GM12874 (cell line): ENCODE measurements at regions not wholly inside any gene's neighbourhood (a gene's known extent, or its start where the extent isn't known, plus 50 kb on each side); places are given as distances from the start of the nearest gene placed in this dataset.

Source experiments
- CTCF ChIP-seq: IDR thresholded peaks from 2 replicates; pipeline ENCODE4 v1.5.1; 2011; ENCODE audit warnings: low read depth, mild to moderate bottlenecking, control low read depth, low read length, moderate library complexity; ENCODE audit not compliant: insufficient read depth

DNA sequence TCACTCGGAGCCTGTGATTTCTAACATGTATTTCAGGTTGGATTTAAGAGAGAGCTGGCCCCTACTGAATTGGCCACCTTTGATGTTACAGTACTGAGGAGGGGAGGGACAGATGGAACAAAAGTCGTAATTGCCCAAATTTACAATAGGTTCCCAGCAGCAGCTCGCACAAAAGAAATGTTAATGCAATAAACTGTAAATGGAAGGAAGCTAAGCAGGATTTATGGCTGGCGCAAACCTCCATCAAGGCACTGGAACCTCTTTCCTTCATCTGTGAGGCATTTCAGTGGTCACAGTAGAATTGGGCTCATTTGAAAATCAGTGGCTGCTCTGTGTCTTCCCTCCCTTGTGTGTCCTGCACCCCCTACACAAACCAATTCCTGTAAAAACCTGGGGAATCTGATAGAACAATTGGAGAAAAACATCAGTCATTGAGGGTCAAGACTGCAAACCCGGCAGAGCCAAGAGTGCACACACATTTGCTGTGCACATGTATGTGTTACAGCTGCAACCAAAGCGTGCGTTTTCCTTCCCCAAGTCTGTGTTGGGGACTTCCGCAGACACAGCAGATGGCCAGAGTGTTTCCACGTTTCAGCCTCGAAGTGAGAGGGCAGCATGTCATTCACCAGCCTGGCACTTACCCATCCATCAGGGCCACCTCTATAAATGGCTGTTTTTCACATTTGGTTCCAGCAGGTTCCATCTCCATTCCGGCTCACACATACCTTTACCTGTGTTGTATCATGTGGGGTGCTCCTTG is 192.8 kb downstream of the TM9SF2 start:
- no peak for TF ChIP-seq CTCF

GRCh38 chr13:99693351-99693750 is 192.1 kb downstream of the TM9SF2 start:
- no peak for TF ChIP-seq CTCF

- no peak for TF ChIP-seq CTCF
Measured at GRCh38 chr13:99692854-99693253, 191.6 kb downstream of the TM9SF2 start.

DNA sequence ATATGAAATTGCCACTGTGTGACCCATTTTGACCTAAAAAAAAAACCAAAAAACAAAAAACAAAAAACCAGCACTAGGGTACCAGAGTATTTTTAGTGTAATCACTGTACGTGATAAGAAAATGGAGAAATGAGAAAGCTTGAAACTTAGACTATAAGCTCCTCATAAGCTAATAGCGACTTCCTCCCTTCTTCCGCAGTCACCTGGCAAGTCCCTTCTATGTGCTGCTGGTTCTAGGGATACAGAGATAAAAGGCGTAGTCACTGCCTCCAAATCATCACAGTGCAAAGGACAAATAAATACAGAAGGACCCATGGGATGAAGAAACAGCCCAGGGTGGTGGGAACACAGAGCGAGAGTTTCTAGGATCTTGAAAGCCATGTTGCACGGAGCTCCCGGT is 190.3 kb downstream of the TM9SF2 start:
- TF ChIP-seq CTCF: no peak

DNA sequence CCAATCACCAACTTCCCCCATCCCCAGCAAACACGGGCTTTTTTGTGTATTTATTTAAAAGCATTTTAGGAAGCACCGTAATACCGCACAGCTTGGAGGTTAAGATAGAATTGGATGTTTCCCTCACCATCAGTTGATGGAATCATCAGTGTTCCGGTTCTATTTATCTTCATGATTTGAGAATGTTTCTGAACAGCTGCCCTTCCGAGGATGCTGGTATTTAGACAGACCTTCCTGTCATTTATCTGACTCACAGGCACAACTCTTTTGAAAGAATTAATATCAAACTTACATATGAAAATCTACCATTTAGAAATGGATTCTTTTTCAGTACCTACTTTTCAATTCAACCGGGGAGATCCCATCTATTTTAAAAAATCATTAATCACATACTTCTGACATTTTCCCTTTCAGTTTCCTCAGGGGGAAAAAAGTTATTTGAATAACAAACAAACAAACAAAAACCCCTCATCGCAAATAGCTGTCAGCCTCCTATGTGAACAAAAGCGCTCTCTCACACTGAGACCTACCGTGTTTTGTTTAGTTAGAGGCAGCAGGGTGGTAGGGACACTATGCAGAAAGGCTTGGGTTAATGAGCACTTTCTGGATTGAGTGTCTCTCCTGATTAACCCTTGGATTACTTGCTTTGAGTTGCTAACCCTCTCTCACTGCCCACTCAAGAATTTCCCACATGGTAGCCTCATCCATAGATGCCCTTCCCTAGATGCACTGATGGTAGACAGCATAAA is 189.3 kb downstream of the TM9SF2 start:
- no peak for TF ChIP-seq CTCF

GRCh38 chr13:99689955-99690354 is 188.7 kb downstream of the TM9SF2 start:
- TF ChIP-seq CTCF: no peak

- no peak for TF ChIP-seq CTCF
Measured at GRCh38 chr13:99688776-99689175, 187.5 kb downstream of the TM9SF2 start.
